Tibial nerve (tissue), 4 donors: ENCODE measurements at regions not wholly inside any gene's neighbourhood (a gene's known extent, or its start where the extent isn't known, plus 50 kb on each side); places are given as distances from the start of the nearest gene placed in this dataset.

Experiments
- EP300 ChIP-seq, 2 donors: sonication (generic); formaldehyde crosslinking; IDR thresholded peaks; one replicate each; pipeline ENCODE4 v1.6.1; 2017; ENCODE audit warnings: antibody characterized with exemption in 2 of 2, mild to moderate bottlenecking in 1 of 2
- POLR2A ChIP-seq, 2 donors: fragments of 450-650 bp; IDR thresholded peaks; one replicate each; pipeline ENCODE4 v1.6.1; 2017; ENCODE audit warnings: antibody characterized with exemption in 2 of 2, mild to moderate bottlenecking in 2 of 2, moderate library complexity in 2 of 2
- TF ChIP-seq, protein P1 (sequence below), 5 experiments: fragments of 200-600 bp in 3 of 5; fragments of 450-650 bp in 2 of 5; sonication (generic) in 3 of 5; IDR thresholded peaks; one replicate each; pipeline ENCODE4 v1.5.1; 2016 to 2019; ENCODE audit warnings: antibody characterized with exemption in 5 of 5, mild to moderate bottlenecking in 3 of 5, moderate library complexity in 2 of 5

- TF ChIP-seq, protein P1, sequence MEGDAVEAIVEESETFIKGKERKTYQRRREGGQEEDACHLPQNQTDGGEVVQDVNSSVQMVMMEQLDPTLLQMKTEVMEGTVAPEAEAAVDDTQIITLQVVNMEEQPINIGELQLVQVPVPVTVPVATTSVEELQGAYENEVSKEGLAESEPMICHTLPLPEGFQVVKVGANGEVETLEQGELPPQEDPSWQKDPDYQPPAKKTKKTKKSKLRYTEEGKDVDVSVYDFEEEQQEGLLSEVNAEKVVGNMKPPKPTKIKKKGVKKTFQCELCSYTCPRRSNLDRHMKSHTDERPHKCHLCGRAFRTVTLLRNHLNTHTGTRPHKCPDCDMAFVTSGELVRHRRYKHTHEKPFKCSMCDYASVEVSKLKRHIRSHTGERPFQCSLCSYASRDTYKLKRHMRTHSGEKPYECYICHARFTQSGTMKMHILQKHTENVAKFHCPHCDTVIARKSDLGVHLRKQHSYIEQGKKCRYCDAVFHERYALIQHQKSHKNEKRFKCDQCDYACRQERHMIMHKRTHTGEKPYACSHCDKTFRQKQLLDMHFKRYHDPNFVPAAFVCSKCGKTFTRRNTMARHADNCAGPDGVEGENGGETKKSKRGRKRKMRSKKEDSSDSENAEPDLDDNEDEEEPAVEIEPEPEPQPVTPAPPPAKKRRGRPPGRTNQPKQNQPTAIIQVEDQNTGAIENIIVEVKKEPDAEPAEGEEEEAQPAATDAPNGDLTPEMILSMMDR (IDR thresholded peaks at IDR 0.05), result no peak
- TF ChIP-seq POLR2A (IDR thresholded peaks at IDR 0.05), result no peak
- TF ChIP-seq EP300 (IDR thresholded peaks at IDR 0.05), result no peak
These were observed 97.4 kb upstream of the ID2 start for GRCh38 chr2:8584174-8585066.
